HuH-7.5 (cell line): ENCODE measurements at regions not wholly inside any gene's neighbourhood (a gene's known extent, or its start where the extent isn't known, plus 50 kb on each side); places are given as distances from the start of the nearest gene placed in this dataset.

Experiments
- DNase-seq: peaks from one replicate; pipeline ENCODE4 v3.0.0; 2011; ENCODE audit warnings: low spot score

DNA sequence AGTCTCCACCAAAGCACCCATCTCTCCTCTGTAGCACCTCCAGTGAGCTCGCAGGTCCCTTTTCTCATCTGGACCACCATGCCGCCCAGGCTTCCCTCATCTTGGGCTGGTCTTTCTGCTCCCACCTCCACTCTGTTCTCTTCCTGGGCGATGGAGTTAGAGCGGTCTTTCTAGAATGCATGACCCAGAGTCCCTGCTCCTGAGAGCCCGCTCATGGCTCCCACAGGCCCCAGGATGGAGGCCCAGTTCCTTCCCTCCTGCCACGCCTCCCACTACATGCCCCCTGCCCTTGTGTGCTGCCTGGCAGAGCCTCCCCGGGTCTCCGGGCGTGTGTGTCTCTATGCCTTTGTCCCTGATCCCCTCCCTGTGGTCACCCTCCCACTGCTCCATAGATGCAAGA, 100.7 kb upstream of the RTL1 start:
- no peak for DNase-seq

DNA sequence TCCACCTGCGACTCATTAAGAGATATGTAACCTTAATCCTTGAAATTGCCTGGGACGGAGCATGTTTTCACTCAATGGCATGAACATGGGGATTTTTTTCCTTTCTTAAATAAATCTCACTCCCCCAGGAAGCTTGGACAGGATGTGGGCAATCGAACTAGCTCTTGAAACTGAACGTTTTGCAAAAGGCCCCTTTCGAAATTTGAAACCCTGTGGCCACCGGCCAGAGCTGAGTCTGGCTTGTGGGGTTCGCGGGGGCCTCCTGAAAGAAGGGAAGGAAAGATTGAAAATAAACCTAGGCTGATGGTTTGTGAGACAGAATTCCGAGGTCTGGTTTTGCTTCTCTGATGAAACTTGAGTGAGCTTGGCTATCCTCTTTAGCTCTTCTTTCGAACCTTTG, 101.4 kb upstream of the RTL1 start:
- DNase-seq = no peak

DNA sequence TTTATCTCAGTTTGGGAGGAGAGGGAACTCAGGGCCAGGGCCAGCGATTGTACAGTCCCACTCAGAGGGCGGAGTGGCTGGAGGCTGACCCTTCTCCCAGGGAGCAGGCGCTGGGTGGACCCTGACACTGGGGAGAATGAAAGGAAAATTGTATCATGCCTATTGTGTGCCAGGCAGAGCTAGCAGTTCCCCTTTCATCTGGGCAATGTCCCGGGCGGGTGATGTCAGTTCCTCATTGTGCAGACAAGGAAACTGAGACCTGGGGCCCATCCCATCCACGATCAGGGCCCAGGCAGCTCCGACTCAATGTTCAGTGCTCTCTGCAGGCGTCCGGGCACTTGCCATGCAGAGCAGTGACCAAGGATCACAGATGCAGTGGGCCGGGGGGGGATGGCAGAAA, 101.9 kb upstream of the RTL1 start:
- no peak for DNase-seq

DNA sequence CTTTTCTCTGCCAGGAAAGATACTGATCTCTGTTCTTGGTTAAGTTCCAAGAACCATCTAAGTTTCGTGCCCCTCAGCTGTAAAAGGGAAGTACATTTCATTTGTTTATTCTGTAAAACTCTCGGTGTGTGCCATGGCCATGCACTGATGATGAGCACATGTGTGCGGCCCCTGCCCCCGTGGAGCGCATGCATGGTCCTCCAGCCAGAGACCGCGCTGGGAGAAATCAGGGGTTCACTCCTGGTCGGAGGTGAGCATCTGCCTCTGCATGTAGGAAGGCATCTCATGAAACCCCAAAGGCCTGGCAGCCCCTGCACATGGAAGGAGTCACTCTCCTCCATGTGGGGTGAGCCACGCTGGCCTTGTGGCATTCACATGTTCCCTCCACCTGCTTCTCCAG, 102.5 kb upstream of the RTL1 start:
- DNase-seq = no peak

DNA sequence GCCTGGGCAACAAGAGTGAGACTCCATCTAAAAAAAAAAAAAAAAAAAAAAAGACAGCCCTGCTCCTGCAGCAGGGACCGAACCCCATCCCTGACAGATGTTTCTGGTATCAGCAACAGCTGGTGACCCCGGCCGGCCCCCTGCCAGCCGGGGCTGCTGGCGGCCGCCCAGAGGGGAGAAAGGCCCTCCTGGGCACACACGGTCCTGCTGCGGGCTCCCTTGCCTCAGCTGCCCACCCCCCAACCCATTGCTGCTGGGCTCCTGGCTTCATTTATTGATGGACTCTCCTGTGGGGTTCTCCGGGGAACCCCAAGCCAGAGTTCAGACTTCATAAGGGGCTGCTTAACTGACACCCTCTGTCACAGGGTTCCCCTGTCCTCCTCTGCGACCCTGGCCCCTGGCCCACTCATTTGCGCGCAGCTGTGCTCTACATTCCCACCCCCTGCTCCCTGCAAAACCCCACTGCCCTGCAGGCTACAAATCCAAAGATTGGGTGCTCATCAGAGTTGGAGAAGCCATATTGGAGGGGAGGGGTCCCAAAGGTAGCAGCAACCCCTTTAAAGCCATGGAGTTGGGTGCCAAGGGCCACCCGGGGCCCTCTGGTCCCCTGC, 103.6 kb upstream of the RTL1 start:
- no peak for DNase-seq

DNA sequence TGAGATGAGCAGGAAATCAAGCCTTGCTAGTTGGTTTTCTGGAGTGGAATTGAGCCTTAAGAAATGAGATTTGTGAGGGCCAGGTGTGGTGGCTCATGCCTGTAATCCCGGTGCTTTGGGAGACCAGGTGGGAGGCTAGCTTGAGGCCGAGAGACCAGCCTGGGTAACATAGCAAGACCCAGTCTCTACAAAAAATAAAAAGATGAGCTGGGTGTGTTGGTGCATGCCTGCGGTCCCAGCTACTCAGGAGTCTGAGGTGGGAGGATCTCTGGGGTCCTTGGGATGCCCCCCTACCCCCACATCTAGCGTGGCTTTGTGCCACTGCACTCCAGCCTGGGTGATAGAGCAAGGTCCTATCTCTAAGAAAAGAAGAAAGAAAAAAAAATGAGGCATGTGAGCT, 104.2 kb upstream of the RTL1 start:
- DNase-seq = no peak

DNA sequence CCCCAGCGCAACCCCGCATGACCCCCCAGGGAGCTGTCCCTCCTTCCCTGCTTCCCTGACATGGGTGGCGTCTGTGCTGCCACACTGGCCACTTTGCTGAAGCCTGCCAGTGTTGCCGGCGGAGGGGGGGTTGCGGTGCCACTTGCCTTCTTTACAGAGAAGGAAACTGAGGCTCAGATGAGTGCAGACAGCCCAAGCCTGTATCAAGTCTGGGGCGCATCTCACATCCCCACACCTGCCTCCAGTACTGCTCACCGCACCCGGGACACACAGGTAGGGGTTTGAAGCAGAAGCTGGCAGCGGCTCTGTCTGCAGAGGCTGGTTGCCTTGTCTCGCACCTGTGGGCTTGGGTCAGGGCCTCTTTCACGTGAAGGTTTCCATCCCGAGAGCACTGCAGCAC, 104.7 kb upstream of the RTL1 start:
- DNase-seq = no peak

DNA sequence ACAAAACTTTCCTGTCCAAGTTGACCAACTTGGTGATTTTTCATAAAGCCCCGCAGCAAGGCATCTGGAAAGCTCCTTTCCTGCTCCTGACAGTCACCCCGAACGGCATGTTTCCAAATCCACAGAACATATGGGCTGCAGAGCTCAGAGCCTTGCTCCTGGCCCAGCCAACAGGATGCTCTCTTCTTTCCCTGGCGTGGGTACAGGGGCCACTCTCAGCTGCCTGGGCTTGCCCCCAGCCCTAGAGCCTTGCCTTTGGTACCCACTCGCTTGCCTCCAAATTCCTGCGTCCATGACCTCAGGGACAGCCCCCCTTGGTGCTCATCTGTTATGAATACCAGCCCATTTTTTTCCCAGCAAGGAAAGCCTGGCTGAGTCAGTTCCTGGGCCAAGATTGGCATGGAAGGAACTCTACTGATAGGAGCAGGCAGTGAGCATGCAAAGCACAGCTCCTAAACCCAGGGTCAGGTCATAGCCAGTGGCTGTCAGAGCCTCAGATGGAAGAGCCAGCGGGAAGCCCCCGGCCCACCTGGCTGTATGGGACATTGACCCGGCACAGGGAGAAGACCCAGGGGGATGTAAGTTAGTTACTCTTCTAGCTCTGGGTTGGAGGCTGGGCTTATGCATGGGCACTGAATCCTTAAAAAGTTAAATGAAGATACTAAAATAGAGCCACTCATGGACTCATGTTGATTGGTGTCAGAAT, 105.3 kb upstream of the RTL1 start:
- DNase-seq = no peak

DNA sequence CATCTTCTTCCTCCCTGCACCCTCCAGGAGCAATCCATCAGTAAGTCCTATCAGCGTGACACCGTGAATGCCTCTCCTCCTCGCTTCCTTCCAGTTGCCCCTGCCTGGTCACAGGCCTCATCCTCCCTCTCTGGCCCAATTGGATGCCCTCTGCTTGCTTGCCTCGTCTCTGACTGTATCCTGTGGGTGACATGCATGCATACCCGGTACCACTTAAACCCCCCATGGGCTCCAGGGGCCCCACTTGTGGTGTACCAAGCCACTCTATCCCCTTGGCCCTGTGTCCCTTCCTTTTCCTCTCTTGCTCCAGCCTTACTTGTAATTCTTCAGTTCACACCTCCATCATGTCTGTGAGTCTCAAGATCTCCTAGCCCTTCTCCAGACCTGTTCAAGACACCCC, 106.0 kb upstream of the RTL1 start:
- no peak for DNase-seq

DNA sequence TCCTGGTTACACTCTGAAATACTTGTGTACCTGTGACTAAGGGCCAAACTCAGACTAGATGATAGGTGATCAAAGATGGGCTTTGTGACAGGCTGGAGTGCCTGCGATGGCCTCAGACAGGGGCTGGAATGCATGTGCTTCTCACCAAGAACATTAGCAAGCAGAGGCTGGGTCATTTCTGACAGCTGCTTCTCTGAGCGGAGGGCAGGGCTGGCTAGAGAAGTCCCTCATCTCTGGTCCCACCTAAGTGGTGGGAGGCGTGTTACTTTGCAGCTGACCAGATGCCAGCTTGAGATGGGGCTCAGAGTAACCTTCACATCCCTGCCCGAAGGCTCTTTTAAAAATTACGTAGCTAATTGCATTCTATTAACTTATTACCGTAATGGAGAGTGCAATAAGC, 106.8 kb upstream of the RTL1 start:
- no peak for DNase-seq

DNA sequence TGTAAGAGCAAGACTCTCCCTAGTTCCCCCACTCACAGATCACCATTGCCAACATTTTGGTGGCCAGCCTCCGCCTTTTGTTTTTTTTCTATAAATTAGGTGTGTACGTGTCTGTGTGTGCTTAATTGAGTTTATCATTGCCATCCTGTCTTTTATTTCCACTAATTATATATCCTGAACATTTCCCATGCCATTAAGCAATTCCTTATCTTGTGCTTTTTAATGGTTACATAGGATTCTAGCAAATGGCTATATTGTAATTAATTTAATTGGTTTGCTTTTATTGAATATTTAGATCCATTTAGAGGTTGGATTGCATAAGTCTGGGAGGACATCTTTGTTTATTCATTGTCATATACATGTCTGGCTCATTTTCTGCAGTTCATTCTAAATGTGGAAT, 107.3 kb upstream of the RTL1 start:
- DNase-seq = no peak

DNA sequence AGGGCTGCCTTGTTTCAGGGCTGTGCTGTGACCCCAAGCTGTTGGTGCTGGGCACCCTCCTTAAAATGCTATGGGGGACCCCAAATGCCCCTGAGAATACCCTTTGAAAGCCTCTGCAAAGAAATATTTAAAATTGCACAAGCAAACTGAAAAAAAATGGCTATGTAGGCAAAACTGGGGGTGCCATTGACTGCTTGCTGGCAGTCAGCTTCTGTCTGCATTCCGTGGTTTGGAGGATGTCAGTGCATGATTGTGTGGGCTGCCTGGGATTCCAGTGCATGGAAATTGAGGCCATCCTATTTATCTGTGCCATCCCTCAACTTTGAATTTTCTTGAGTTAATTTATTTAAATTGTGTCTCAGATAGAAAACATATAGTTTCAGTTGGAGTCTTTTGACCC, 113.7 kb upstream of the RTL1 start:
- no peak for DNase-seq

DNA sequence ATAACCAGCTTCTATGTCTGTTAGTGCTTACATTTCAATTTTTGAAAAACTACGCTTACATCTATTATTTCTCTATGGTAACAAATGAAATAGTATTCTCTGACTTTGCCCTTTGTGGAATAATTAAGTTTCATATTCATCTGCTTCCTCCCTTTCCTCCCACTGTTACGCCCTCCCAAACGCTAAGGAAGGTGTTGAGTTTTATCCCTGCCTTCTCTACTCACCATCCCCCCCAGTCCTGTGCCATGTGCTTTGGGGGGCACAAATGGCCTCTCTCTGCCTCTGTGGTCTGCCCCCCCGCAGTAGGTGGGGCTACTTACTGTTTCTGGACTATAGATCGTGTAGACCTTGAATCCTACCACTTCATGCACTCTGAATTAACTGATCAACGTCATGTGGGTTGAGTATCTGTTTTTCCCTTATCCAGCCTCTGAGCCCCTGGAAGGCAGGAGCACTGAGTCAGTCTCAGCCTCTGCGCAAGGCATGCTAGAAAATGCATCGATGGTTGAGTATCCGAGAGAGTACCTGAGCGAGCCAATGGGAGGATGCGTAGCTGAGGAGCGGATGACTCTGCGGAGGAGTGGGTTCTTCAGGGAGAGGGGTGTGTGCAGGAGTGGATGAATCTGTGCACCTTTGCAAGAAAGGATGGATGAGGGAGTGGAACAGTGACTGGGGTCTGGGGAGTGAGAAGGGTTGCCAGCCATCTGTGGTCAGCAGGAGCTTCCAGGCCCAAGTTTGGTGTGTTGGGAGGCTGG, 114.5 kb upstream of the RTL1 start:
- DNase-seq = no peak

DNA sequence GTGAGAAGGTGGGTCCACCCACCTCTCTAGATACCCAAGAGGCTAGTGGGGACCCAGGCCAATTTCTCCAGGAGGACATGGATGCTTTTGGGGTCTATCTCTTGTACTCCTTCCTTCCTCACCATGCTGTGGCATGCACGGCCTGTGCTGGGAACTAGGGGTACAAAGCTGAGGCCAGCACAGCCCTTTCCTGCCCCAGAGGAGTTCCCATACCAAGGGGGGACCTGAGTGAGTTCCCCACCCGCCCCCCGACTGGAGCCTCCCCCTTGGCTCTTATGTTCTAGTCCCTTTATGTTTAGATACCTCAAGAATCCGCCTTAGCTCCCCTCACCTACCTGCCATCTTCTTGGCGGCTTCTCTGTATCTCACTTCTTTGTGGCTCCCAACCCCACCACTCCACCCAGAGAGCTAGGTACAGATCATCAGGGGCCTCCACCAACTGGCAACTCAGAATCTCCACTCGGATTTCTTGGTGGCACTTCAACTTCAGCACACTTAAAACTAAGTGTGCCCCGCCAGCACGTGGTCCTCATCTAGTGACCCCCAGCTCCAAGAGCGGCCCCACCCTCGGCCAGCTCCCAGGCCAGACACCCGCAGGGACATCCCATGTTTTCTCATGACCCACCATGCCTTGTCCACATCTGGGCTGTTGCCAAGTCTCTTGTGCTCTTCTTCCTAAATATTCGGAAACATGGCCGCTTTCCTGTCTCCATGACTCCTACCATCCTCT, 115.2 kb upstream of the RTL1 start:
- no peak for DNase-seq

DNA sequence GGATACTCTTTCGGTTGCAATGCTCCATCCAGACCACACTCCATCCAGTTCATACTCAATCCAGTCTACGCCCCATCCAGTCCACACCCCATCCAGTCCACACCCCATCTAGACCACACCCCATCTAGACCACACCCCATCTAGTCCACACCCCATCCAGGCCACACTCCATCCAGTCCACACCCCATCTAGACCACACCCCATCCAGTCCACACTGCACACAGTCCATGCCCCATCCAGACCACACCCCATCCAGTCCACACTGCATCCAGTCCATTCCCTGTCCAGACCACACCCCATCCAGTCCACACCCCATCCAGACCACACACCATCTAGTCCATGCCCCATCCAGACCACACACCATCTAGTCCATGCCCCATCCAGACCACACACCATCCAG, 116.0 kb upstream of the RTL1 start:
- DNase-seq = no peak

DNA sequence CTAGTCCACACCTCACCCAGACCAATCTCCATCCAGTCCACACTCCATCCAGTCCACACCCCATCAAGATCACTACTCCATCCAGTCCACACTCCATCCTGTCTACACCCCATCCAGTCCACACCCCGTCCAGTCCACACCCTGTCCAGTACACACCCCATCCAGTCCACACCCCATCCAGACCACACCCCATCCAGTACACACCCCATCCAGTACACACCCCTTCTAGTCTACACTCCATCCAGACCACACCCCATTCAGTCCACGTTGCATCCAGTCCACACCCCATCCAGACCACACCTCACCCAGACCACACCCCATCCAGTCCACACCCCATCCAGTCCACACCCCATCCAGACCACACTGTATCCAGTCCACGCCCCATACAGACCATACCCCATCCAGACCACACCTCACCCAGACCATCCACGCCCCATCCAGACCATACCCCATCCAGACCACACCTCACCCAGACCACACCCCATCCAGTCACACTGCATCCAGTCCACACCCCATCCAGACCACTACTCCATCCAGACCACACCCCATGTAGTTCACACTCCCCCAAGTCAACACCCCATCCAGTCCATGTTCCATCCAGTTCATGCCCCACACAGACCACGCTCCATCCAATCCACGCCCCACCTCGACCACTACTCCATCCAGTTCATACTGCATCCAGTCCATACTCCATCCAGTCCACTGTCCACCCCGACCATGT, 116.6 kb upstream of the RTL1 start:
- no peak for DNase-seq

DNA sequence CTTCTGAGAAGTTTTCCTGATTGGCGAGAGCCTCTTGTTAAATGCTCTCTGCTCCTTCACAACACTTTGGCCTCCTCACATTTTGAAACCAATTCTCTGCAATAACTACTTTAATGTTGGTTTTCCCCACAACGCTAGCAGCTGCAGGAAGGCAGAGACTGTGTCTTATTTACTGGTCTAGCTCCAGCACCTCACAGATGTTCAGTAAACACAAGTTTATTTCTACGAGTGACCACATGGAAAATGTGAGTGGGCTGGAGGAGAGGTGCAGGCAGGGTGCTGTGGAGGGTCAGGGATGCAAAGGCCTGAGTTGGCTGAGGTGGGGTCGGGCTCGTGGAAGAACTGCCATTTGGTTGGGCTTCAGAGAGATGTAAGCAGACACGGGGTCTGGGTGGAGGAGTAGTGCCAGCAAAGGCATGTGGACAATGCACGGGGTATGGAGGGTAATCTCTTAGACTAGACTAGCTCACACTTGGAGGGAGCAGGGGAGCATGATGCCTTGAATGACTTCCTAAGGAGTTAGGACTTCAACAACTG, 117.4 kb upstream of the RTL1 start:
- DNase-seq = no peak

DNA sequence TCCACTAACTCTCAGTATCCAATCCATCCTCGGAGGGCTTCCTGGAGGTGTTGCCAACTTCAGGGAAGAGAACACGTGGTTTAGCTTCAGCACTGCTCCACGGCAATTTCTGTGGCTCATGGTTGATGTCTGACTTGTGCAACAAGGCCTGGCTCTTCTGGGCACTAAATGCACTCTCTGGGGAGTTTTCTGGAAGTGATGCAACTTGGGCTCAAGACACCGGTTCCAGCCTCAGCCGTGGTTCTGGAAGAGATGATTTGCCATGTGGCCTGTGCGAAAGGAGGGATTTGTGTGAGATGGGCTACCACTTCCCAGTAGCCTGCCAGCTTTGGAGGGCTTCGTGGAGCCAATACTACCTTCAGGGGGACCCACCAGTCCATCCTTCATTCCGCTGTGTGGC, 118.6 kb upstream of the RTL1 start:
- no peak for DNase-seq

DNA sequence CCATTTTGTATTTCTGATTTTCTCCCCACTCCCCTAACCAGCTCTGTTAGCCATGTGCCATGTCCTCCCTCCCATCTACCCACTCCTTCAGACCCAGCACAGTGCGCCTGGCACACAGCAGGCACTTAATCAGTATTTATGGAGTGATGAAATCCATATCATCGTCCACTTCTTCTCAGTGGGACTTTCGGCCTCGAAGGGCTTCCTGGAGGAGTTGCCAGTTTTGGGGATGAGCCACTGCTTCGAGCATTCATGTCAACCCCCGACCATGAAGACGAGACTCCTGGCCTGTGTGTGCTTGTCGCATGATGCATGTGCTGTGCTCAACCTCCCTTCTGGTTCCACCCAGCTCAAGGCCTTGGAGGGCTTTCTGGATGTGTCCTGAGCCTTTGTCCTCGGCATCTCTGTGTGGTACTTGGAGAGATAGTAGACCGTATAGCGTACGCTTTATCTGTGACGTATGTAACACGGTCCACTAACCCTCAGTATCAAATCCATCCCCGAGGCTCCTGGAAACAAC, 119.5 kb upstream of the RTL1 start:
- no peak for DNase-seq

DNA sequence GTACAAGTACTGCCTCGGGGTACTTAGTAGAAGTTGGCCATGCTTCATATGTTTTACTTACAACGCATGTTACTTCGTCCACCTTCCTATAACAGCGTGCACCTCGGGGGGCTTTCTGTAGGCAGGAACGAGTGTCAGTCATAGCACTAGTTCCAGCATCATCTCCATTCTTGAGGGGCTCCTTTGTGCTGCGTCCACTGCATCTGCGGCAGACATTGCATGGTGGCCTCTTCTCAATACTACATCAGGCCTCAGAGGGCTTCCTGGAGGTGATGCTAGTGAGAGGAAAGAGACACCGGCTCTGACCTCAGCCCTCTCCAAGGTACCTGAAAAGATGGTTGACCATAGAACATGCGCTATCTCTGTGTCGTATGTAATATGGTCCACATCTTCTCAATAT, 121.2 kb upstream of the RTL1 start:
- no peak for DNase-seq

DNA sequence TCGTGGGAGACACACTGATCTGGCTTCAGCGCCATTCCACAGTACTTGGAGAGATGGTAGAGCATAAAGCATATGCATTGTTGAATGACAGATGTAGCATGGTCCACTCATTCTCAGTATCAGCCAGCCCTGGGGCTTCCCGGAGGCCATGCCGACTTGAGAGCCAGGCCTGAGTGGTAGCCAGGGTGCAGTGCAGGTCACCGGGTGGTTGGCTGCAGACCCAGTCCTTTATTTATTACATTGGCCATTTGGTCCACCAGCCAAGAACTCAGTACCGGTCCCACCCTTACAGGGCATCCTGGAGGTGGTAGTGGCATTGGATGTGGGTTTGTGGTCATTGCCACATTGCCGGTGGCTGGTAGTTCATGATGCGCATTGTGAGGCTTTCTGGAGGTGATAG, 121.6 kb upstream of the RTL1 start:
- DNase-seq = no peak

DNA sequence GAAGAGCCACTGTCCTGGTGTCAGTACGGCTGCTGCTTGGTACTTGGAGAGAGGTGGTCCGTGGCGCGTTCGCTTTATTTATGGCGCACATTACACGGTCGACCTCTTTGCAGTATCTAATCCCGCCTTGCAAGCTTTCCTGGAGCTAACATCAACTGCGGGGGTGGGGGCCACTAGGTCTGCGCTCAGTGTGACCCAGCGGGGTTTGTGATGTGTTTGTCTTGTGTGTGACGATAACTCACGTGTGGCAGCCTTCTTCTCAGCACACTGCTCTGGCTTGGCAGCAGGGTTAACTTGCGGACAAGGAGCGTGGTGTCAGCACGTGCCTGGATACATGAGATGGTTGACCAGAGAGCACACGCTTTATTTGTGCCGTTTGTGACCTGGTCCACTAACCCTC, 122.2 kb upstream of the RTL1 start:
- DNase-seq = no peak
